ENCODE measurements at regions not wholly inside any gene's neighbourhood (a gene's known extent, or its start where the extent isn't known, plus 50 kb on each side); places are given as distances from the start of the nearest gene placed in this dataset.

GRCh38 chr12:92582475-92582874 is 120.3 kb upstream of the PLEKHG7 start:
- no peak for DNase-seq (ENCODE audit: low read depth in 2 of 2)

GRCh38 chr12:92581604-92582003 is 121.2 kb upstream of the PLEKHG7 start:
- DNase-seq (ENCODE audit: low read depth in 2 of 2): no peak

- no peak for DNase-seq (ENCODE audit: low read depth in 2 of 2)
These were observed 127.7 kb upstream of the PLEKHG7 start for GRCh38 chr12:92574911-92575570.

- no peak for DNase-seq (ENCODE audit: low read depth in 2 of 2)
These were observed 128.6 kb upstream of the PLEKHG7 start for GRCh38 chr12:92574051-92574783.

GRCh38 chr12:92573104-92573503 is 129.7 kb upstream of the PLEKHG7 start:
- DNase-seq (ENCODE audit: low read depth in 2 of 2): no peak

- DNase-seq (ENCODE audit: low read depth in 2 of 2): no peak
These were observed 130.8 kb upstream of the PLEKHG7 start for GRCh38 chr12:92571844-92572543.

GRCh38 chr12:92571169-92571568 is 131.6 kb upstream of the PLEKHG7 start:
- no peak for DNase-seq (ENCODE audit: low read depth in 2 of 2)

GRCh38 chr12:92570056-92570753 is 132.6 kb upstream of the PLEKHG7 start:
- peak in 1 of 2 donors; percentile 50 for DNase-seq (ENCODE audit: low read depth in 2 of 2)

- DNase-seq (ENCODE audit: low read depth in 2 of 2): no peak
These were observed 134.1 kb upstream of the PLEKHG7 start for GRCh38 chr12:92568691-92569090.

- DNase-seq (ENCODE audit: low read depth in 2 of 2): no peak
These were observed 136.3 kb upstream of the PLEKHG7 start for GRCh38 chr12:92566448-92567019.

- DNase-seq (ENCODE audit: low read depth in 2 of 2): no peak
These were observed 139.0 kb upstream of the PLEKHG7 start for GRCh38 chr12:92563819-92564218.

- no peak for DNase-seq (ENCODE audit: low read depth in 2 of 2)
These were observed 140.6 kb upstream of the PLEKHG7 start for GRCh38 chr12:92562063-92562734.

GRCh38 chr12:92561543-92561899 is 141.3 kb upstream of the PLEKHG7 start:
- DNase-seq (ENCODE audit: low read depth in 2 of 2): no peak

GRCh38 chr12:92560713-92561542 is 141.9 kb upstream of the PLEKHG7 start:
- DNase-seq (ENCODE audit: low read depth in 2 of 2): no peak

GRCh38 chr12:92558806-92559205 is 144.0 kb upstream of the PLEKHG7 start:
- DNase-seq (ENCODE audit: low read depth in 2 of 2): no peak

- no peak for DNase-seq (ENCODE audit: low read depth in 2 of 2)
These were observed 144.5 kb upstream of the PLEKHG7 start for GRCh38 chr12:92558215-92558773.

GRCh38 chr12:92557422-92557724 is 145.4 kb upstream of the PLEKHG7 start:
- DNase-seq (ENCODE audit: low read depth in 2 of 2): no peak

- DNase-seq (ENCODE audit: low read depth in 2 of 2): no peak
These were observed 146.0 kb upstream of the PLEKHG7 start for GRCh38 chr12:92556637-92557421.

GRCh38 chr12:92556141-92556540 is 146.6 kb upstream of the PLEKHG7 start:
- no peak for DNase-seq (ENCODE audit: low read depth in 2 of 2)
